WTC11 (cell line): ENCODE measurements at regions not wholly inside any gene's neighbourhood (a gene's known extent, or its start where the extent isn't known, plus 50 kb on each side); places are given as distances from the start of the nearest gene placed in this dataset.

ENCODE experiments used
- ATAC-seq: fragments of 200-7000 bp; cut with Tn5 transposase; 2 replicates; pipeline ENCODE4 v1.10.0; 2021; ENCODE audit warnings: mild to moderate bottlenecking, moderate library complexity
- CTCF ChIA-PET: fragments of 300-600 bp; sonication (Branson Sonifier 250); formaldehyde crosslinking; loops from one replicate; lab custom pipeline; 2021; ENCODE audit warnings: antibody characterized with exemption; lab: Charles Lee
- POLR2A ChIA-PET: fragments of 350-600 bp; sonication (Branson Sonifier 250); formaldehyde crosslinking; loops from one replicate; lab custom pipeline; 2021; ENCODE audit warnings: antibody characterized with exemption; lab: Charles Lee
- DNase-seq: peaks from one replicate; pipeline ENCODE4 v3.0.0; 2021; ENCODE audit warnings: low spot score
- H3K27ac Mint-ChIP-seq: 2 replicates; pipeline ENCODE4 v1.8.0; 2021; ENCODE audit warnings: mixed read lengths
- H3K27me3 Mint-ChIP-seq: 2 replicates; pipeline ENCODE4 v1.8.0; 2021; ENCODE audit warnings: low read depth, mild to moderate bottlenecking, moderate library complexity, mixed read lengths
- H3K36me3 Mint-ChIP-seq: 2 replicates; pipeline ENCODE4 v1.8.0; 2021; ENCODE audit warnings: mixed read lengths
- H3K4me1 Mint-ChIP-seq: 2 replicates; pipeline ENCODE4 v1.8.0; 2022; ENCODE audit warnings: mixed read lengths
- H3K4me3 Mint-ChIP-seq: 2 replicates; pipeline ENCODE4 v1.8.0; 2021; ENCODE audit warnings: mild to moderate bottlenecking, moderate library complexity, mixed read lengths
- H3K9me3 Mint-ChIP-seq: 2 replicates; pipeline ENCODE4 v1.8.0; 2021; ENCODE audit warnings: mixed read lengths
- ATF1 ChIP-seq: sonication (generic); formaldehyde crosslinking; IDR thresholded peaks from 2 replicates; pipeline ENCODE4 v1.8.1; 2023; ENCODE audit warnings: mild to moderate bottlenecking, moderate library complexity, missing genetic modification reagents
- ATF2 ChIP-seq: sonication (generic); formaldehyde crosslinking; IDR thresholded peaks from 2 replicates; pipeline ENCODE4 v1.8.1; 2022; ENCODE audit warnings: low read depth, missing genetic modification reagents, borderline replicate concordance
- ATF6 ChIP-seq: sonication (generic); formaldehyde crosslinking; IDR thresholded peaks from 2 replicates; pipeline ENCODE4 v1.8.1; 2023; ENCODE audit warnings: mild to moderate bottlenecking, missing genetic modification reagents
- CBFB ChIP-seq: sonication (generic); formaldehyde crosslinking; IDR thresholded peaks from 2 replicates; pipeline ENCODE4 v1.8.1; 2022; ENCODE audit warnings: mild to moderate bottlenecking, low read depth, missing genetic modification reagents
- CREB1 ChIP-seq: sonication (generic); formaldehyde crosslinking; IDR thresholded peaks from 2 replicates; pipeline ENCODE4 v1.8.0; 2023; ENCODE audit warnings: mild to moderate bottlenecking, missing genetic modification reagents
- E2F5 ChIP-seq: sonication (generic); formaldehyde crosslinking; IDR thresholded peaks from 2 replicates; pipeline ENCODE4 v1.8.1; 2022; ENCODE audit warnings: mild to moderate bottlenecking, moderate library complexity, missing genetic modification reagents
- FOXK1 ChIP-seq: sonication (generic); formaldehyde crosslinking; IDR thresholded peaks from 2 replicates; pipeline ENCODE4 v1.8.0; 2022; ENCODE audit warnings: mild to moderate bottlenecking, moderate library complexity, missing genetic modification reagents
- GABPB1 ChIP-seq: sonication (generic); formaldehyde crosslinking; IDR thresholded peaks from 2 replicates; pipeline ENCODE4 v1.8.1; 2023; ENCODE audit warnings: mild to moderate bottlenecking, missing genetic modification reagents
- GRHL2 ChIP-seq: fragments of 250-450 bp; sonication (Bioruptor Pico); IDR thresholded peaks from 2 replicates; pipeline ENCODE4 v1.8.0; 2022; ENCODE audit warnings: mild to moderate bottlenecking, moderate library complexity; ENCODE audit not compliant: insufficient replicate concordance, severe bottlenecking
- IRF1 ChIP-seq: sonication (generic); formaldehyde crosslinking; IDR thresholded peaks from 2 replicates; pipeline ENCODE4 v1.8.0; 2023; ENCODE audit warnings: missing genetic modification reagents
- JAZF1 ChIP-seq: fragments of 250-450 bp; sonication (Bioruptor Pico); IDR thresholded peaks from 2 replicates; pipeline ENCODE4 v1.9.0; 2021; ENCODE audit warnings: moderate library complexity, mild to moderate bottlenecking, inconsistent platforms
- KAT7 ChIP-seq: sonication (generic); formaldehyde crosslinking; IDR thresholded peaks from 2 replicates; pipeline ENCODE4 v1.8.1; 2023; ENCODE audit warnings: missing genetic modification reagents, mild to moderate bottlenecking, borderline replicate concordance
- MAX ChIP-seq: sonication (generic); formaldehyde crosslinking; IDR thresholded peaks from 2 replicates; pipeline ENCODE4 v1.8.0; 2022; ENCODE audit warnings: mild to moderate bottlenecking, missing genetic modification reagents
- NR1H2 ChIP-seq: sonication (generic); formaldehyde crosslinking; IDR thresholded peaks from 2 replicates; pipeline ENCODE4 v1.9.0; 2021; ENCODE audit warnings: mild to moderate bottlenecking, moderate library complexity, missing genetic modification reagents
- OVOL2 ChIP-seq: fragments of 250-450 bp; sonication (Bioruptor Pico); IDR thresholded peaks from 2 replicates; pipeline ENCODE4 v1.9.0; 2021; ENCODE audit warnings: mild to moderate bottlenecking, borderline replicate concordance
- PREB ChIP-seq: sonication (generic); formaldehyde crosslinking; IDR thresholded peaks from 2 replicates; pipeline ENCODE4 v1.8.1; 2022; ENCODE audit warnings: mild to moderate bottlenecking, missing genetic modification reagents, moderate library complexity, borderline replicate concordance
- SMAD4 ChIP-seq: sonication (generic); formaldehyde crosslinking; IDR thresholded peaks from 2 replicates; pipeline ENCODE4 v1.8.0; 2022; ENCODE audit warnings: mild to moderate bottlenecking, missing genetic modification reagents
- TP53 ChIP-seq: sonication (generic); formaldehyde crosslinking; IDR thresholded peaks from 2 replicates; pipeline ENCODE4 v1.8.1; 2023; ENCODE audit warnings: mild to moderate bottlenecking, missing genetic modification reagents
- ZBTB21 ChIP-seq: sonication (generic); formaldehyde crosslinking; IDR thresholded peaks from 2 replicates; pipeline ENCODE4 v1.8.1; 2023; ENCODE audit warnings: mild to moderate bottlenecking, missing genetic modification reagents, borderline replicate concordance
- ZNF263 ChIP-seq: sonication (generic); formaldehyde crosslinking; IDR thresholded peaks from 2 replicates; pipeline ENCODE4 v1.8.1; 2022; ENCODE audit warnings: low read depth, mild to moderate bottlenecking, moderate library complexity, missing genetic modification reagents
- ZNF281 ChIP-seq: sonication (generic); formaldehyde crosslinking; IDR thresholded peaks from 2 replicates; pipeline ENCODE4 v1.8.0; 2023; ENCODE audit warnings: mild to moderate bottlenecking, missing genetic modification reagents
- ZNF416 ChIP-seq: fragments of 250-450 bp; sonication (Bioruptor Pico); IDR thresholded peaks from 2 replicates; pipeline ENCODE4 v1.9.0; 2021; ENCODE audit warnings: mild to moderate bottlenecking, inconsistent platforms

- TF ChIP-seq ZBTB21: no peak
These were observed 198.7 kb upstream of the IVNS1ABP start (continued) for GRCh38 chr1:185515696-185516095.

GRCh38 chr1:185514311-185514710, 197.3 kb upstream of the IVNS1ABP start:
- Mint-ChIP-seq H3K27me3 (peaks cover 5% of the 10 kb centered on the region; the same call in 1 of the 2 replicates), H3K9me3 (peaks cover 52% of the 10 kb centered on the region), H3K4me1 (no peaks in the 10 kb centered on the region), H3K4me3 (no peak overlapping the region), H3K27ac (no peak overlapping the region)
- ChIA-PET POLR2A (no interaction called here), CTCF (no interaction called here)
- ATAC-seq (no peak), DNase-seq (no peak)
- no peak for TF ChIP-seq E2F5 (CRISPR knock-in tag)
- TF ChIP-seq ZNF416 (CRISPR knock-in tag): no peak
- no peak for TF ChIP-seq ZNF263 (CRISPR knock-in tag)
- TF ChIP-seq ATF2 (CRISPR knock-in tag): no peak
- no peak for TF ChIP-seq CBFB (CRISPR knock-in tag)
- no peak for TF ChIP-seq PREB
- TF ChIP-seq TP53 (CRISPR knock-in tag): no peak
- TF ChIP-seq KAT7 (CRISPR knock-in tag): no peak
- TF ChIP-seq, all 79 proteins: peak for 0
- peaks cover 40% of the 10 kb centered on the region for H3K36me3 Mint-ChIP-seq

GRCh38 chr1:185512442-185512841, 195.4 kb upstream of the IVNS1ABP start:
- TF ChIP-seq GABPB1 (CRISPR knock-in tag): no peak
- TF ChIP-seq FOXK1 (CRISPR knock-in tag): no peak
- no peak for TF ChIP-seq JAZF1 (CRISPR knock-in tag)
- no peak for TF ChIP-seq ATF1 (CRISPR knock-in tag)
- no peak for TF ChIP-seq MAX (CRISPR knock-in tag)
- no peak for TF ChIP-seq IRF1
- TF ChIP-seq CREB1 (CRISPR knock-in tag): no peak
- TF ChIP-seq OVOL2 (CRISPR knock-in tag): no peak
- no peak for ATAC-seq
- ChIA-PET POLR2A (no interaction called here), CTCF (no interaction called here)
- H3K27me3 Mint-ChIP-seq: peaks cover 2% of the 10 kb centered on the region; the same call in 1 of the 2 replicates
- no peak for DNase-seq
- no peak overlapping the region for H3K27ac Mint-ChIP-seq
- H3K36me3 Mint-ChIP-seq: peaks cover 24% of the 10 kb centered on the region
- H3K9me3 Mint-ChIP-seq: peaks cover 43% of the 10 kb centered on the region
- H3K4me1 Mint-ChIP-seq: no peaks in the 10 kb centered on the region
- H3K4me3 Mint-ChIP-seq: no peak overlapping the region

- no peaks in the 10 kb centered on the region for H3K27me3 Mint-ChIP-seq
- ChIA-PET POLR2A (no interaction called here), CTCF (no interaction called here)
- peaks cover 12% of the 10 kb centered on the region for H3K9me3 Mint-ChIP-seq
- TF ChIP-seq ATF6 (CRISPR knock-in tag) (no peak), JAZF1 (CRISPR knock-in tag) (no peak), NR1H2 (CRISPR knock-in tag) (no peak), OVOL2 (CRISPR knock-in tag) (no peak), GRHL2 (CRISPR knock-in tag) (no peak), SMAD4 (CRISPR knock-in tag) (no peak), ZNF281 (CRISPR knock-in tag) (no peak)
- peaks cover under 1% of the 10 kb centered on the region; the same call in 1 of the 2 replicates for H3K36me3 Mint-ChIP-seq
- H3K4me3 Mint-ChIP-seq: no peak overlapping the region
- H3K27ac Mint-ChIP-seq: no peak overlapping the region
- DNase-seq (no peak), ATAC-seq (no peak)
- no peaks in the 10 kb centered on the region for H3K4me1 Mint-ChIP-seq
These were observed 184.1 kb upstream of the IVNS1ABP start for GRCh38 chr1:185501099-185501498.
